ENCODE measurements at regions not wholly inside any gene's neighbourhood (a gene's known extent, or its start where the extent isn't known, plus 50 kb on each side); places are given as distances from the start of the nearest gene placed in this dataset.

- TF ChIP-seq, protein P1, sequence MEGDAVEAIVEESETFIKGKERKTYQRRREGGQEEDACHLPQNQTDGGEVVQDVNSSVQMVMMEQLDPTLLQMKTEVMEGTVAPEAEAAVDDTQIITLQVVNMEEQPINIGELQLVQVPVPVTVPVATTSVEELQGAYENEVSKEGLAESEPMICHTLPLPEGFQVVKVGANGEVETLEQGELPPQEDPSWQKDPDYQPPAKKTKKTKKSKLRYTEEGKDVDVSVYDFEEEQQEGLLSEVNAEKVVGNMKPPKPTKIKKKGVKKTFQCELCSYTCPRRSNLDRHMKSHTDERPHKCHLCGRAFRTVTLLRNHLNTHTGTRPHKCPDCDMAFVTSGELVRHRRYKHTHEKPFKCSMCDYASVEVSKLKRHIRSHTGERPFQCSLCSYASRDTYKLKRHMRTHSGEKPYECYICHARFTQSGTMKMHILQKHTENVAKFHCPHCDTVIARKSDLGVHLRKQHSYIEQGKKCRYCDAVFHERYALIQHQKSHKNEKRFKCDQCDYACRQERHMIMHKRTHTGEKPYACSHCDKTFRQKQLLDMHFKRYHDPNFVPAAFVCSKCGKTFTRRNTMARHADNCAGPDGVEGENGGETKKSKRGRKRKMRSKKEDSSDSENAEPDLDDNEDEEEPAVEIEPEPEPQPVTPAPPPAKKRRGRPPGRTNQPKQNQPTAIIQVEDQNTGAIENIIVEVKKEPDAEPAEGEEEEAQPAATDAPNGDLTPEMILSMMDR (IDR thresholded peaks at IDR 0.05), result no peak
- Mint-ChIP-seq H3K9me3 (peaks cover 10% of the 10 kb centered on the region), H3K4me1 (peaks cover 9% of the 10 kb centered on the region), H3K36me3 (ENCODE audit: low read depth) (peaks cover 15% of the 10 kb centered on the region), H3K27ac (no peak overlapping the region), H3K4me3 (no peak overlapping the region), H3K27me3 (ENCODE audit: low read depth, poor library complexity) (no peaks in the 10 kb centered on the region)
- no peak for DNase-seq
These were observed 423.4 kb downstream of the ZEB2 start for GRCh38 chr2:144096531-144096930.

- Mint-ChIP-seq H3K4me3 (no peak overlapping the region), H3K27me3 (ENCODE audit: low read depth, poor library complexity) (no peaks in the 10 kb centered on the region), H3K4me1 (peaks cover 6% of the 10 kb centered on the region), H3K9me3 (peaks cover 16% of the 10 kb centered on the region), H3K27ac (no peak overlapping the region), H3K36me3 (ENCODE audit: low read depth) (peaks cover 21% of the 10 kb centered on the region)
- no peak for DNase-seq
- TF ChIP-seq, protein P1 (IDR thresholded peaks at IDR 0.05), result no peak
These were observed 425.3 kb downstream of the ZEB2 start for GRCh38 chr2:144094408-144095151.

DNA sequence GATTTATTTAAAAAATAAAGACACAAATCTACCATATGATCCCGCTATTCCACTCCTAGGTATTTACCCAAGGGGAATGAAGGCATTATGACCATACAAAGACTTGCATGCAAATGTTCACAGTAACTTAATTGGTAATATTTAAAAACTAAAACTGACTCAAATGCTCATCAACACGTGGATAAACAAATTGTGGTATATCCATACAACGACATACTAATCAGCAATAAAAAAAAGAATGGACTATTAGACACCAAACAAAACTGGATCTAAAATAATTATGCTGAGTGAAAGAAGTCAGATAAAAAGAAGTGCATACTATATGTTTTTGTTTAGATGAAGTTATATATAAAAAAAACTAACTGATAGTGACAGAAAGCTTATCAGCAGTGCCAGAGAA, 428.3 kb downstream of the ZEB2 start:
- Mint-ChIP-seq H3K27ac (no peak overlapping the region), H3K9me3 (peaks cover 16% of the 10 kb centered on the region), H3K4me1 (no peaks in the 10 kb centered on the region), H3K27me3 (ENCODE audit: low read depth, poor library complexity) (no peaks in the 10 kb centered on the region), H3K4me3 (no peak overlapping the region), H3K36me3 (ENCODE audit: low read depth) (peaks cover 21% of the 10 kb centered on the region)
- TF ChIP-seq, protein P1 (IDR thresholded peaks at IDR 0.05), result no peak
- no peak for DNase-seq

DNA sequence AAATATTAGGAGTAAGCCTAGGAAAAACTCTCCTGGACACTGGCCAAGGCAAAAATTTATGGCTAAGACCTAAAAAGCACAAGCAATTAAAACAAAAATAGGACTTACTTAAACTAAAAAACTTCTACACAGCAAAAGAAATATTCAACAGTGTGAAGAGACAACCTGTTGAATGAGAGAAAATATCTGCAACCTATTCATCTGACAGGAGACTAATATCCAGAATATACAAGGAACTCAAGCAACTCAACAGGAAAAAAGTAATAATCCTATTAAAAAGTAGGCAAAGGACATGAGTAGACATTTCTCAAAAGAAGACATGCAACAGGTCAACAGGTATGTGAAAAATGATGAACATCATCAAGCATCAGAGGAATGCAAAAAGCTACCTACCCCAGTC, 431.1 kb downstream of the ZEB2 start:
- no peak overlapping the region for H3K27ac Mint-ChIP-seq
- H3K9me3 Mint-ChIP-seq, result peaks cover 12% of the 10 kb centered on the region
- H3K4me3 Mint-ChIP-seq, result no peak overlapping the region
- peaks cover 12% of the 10 kb centered on the region for H3K36me3 Mint-ChIP-seq (ENCODE audit: low read depth)
- H3K4me1 Mint-ChIP-seq, result no peaks in the 10 kb centered on the region
- TF ChIP-seq, protein P1 (IDR thresholded peaks at IDR 0.05), result no peak
- H3K27me3 Mint-ChIP-seq (ENCODE audit: low read depth, poor library complexity), result no peaks in the 10 kb centered on the region
- no peak for DNase-seq

DNA sequence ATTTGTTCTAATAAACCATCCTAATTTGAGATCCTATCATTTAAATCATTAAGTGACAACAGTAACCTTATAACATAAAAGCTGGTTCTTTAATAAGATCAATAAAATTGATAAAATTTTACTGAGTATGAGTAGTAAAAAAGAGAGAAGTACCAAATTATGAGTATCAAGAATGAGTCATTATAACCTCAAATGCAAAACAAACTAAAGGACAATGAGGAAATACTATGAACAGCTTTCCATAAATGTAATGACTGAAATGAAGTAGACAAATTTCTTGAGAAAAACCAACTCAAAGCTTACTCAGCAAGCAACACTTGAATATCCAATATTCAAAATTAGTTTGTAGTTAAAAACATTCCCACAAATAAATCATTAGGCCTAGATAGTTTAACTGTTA, 433.0 kb downstream of the ZEB2 start:
- TF ChIP-seq, protein P1 (IDR thresholded peaks at IDR 0.05), result no peak
- peaks cover 14% of the 10 kb centered on the region for H3K36me3 Mint-ChIP-seq (ENCODE audit: low read depth)
- H3K27me3 Mint-ChIP-seq (ENCODE audit: low read depth, poor library complexity), result no peaks in the 10 kb centered on the region
- no peak for DNase-seq
- no peak overlapping the region for H3K4me3 Mint-ChIP-seq
- peaks cover 9% of the 10 kb centered on the region for H3K9me3 Mint-ChIP-seq
- H3K27ac Mint-ChIP-seq, result no peak overlapping the region
- H3K4me1 Mint-ChIP-seq, result no peaks in the 10 kb centered on the region

GRCh38 chr2:144085016-144085415, 434.9 kb downstream of the ZEB2 start:
- peaks cover 3% of the 10 kb centered on the region for H3K27me3 Mint-ChIP-seq (ENCODE audit: low read depth, poor library complexity)
- no peak for DNase-seq
- H3K4me3 Mint-ChIP-seq, result no peak overlapping the region
- no peak overlapping the region for H3K27ac Mint-ChIP-seq
- peaks cover 4% of the 10 kb centered on the region for H3K36me3 Mint-ChIP-seq (ENCODE audit: low read depth)
- no peaks in the 10 kb centered on the region for H3K4me1 Mint-ChIP-seq
- no peaks in the 10 kb centered on the region for H3K9me3 Mint-ChIP-seq
- TF ChIP-seq, protein P1 (IDR thresholded peaks at IDR 0.05), result no peak
